HG02870 (cell line): ENCODE measurements at regions not wholly inside any gene's neighbourhood (a gene's known extent, or its start where the extent isn't known, plus 50 kb on each side); places are given as distances from the start of the nearest gene placed in this dataset.

Source experiments
- ATAC-seq: cut with Tn5 transposase; IDR thresholded peaks from one replicate; pipeline ENCODE4 v1.9.1; 2021; ENCODE audit warnings: mild to moderate bottlenecking, moderate library complexity; ENCODE audit not compliant: unreplicated experiment

- ATAC-seq = no peak
These were observed 150.6 kb upstream of the RAB12 start for GRCh38 chr18:8458546-8459215.

GRCh38 chr18:8460748-8461147 lies 148.5 kb upstream of the RAB12 start:
- ATAC-seq = no peak

- no peak for ATAC-seq
These were observed 147.7 kb upstream of the RAB12 start for GRCh38 chr18:8461544-8461943.

- no peak for ATAC-seq
These were observed 146.5 kb upstream of the RAB12 start for GRCh38 chr18:8462651-8463185.

GRCh38 chr18:8463791-8464190 lies 145.4 kb upstream of the RAB12 start:
- no peak for ATAC-seq

- ATAC-seq = no peak
These were observed 141.0 kb upstream of the RAB12 start for GRCh38 chr18:8468191-8468590.

- no peak for ATAC-seq
These were observed 140.3 kb upstream of the RAB12 start for GRCh38 chr18:8468921-8469335.

- no peak for ATAC-seq
These were observed 139.6 kb upstream of the RAB12 start for GRCh38 chr18:8469544-8470130.

GRCh38 chr18:8471372-8471771 lies 137.9 kb upstream of the RAB12 start:
- ATAC-seq = no peak

GRCh38 chr18:8474661-8475060 lies 134.6 kb upstream of the RAB12 start:
- no peak for ATAC-seq

GRCh38 chr18:8477615-8478014 lies 131.6 kb upstream of the RAB12 start:
- no peak for ATAC-seq

GRCh38 chr18:8478166-8478967 lies 130.9 kb upstream of the RAB12 start:
- peak; percentile 75 for ATAC-seq

GRCh38 chr18:8478968-8479370 lies 130.3 kb upstream of the RAB12 start:
- no peak for ATAC-seq

GRCh38 chr18:8479789-8480188 lies 129.4 kb upstream of the RAB12 start:
- no peak for ATAC-seq

- ATAC-seq = no peak
These were observed 128.5 kb upstream of the RAB12 start for GRCh38 chr18:8480506-8481328.

GRCh38 chr18:8484951-8485350 lies 124.3 kb upstream of the RAB12 start:
- no peak for ATAC-seq

GRCh38 chr18:8489761-8490160 lies 119.5 kb upstream of the RAB12 start:
- no peak for ATAC-seq

- ATAC-seq = no peak
These were observed 117.7 kb upstream of the RAB12 start for GRCh38 chr18:8491516-8491915.

- no peak for ATAC-seq
These were observed 116.1 kb upstream of the RAB12 start for GRCh38 chr18:8493141-8493540.

GRCh38 chr18:8496186-8496585 lies 113.1 kb upstream of the RAB12 start:
- ATAC-seq = no peak

GRCh38 chr18:8498905-8499304 lies 110.3 kb upstream of the RAB12 start:
- no peak for ATAC-seq
